ENCODE measurements at regions not wholly inside any gene's neighbourhood (a gene's known extent, or its start where the extent isn't known, plus 50 kb on each side); places are given as distances from the start of the nearest gene placed in this dataset.
"Not testable (repeated sequence)": the region's sequence is repeated elsewhere in the genome, so short reads cannot be mapped to it uniquely, and the experiment has no call there.

- DNase-seq (ENCODE audit: low spot score) = no peak
Observed at GRCh38 chr17:63258785-63259184, 187.3 kb downstream of the CYB561 start.

GRCh38 chr17:63262751-63263476 lies 183.2 kb downstream of the CYB561 start:
- DNase-seq (ENCODE audit: low spot score) = no peak

- no peak for DNase-seq (ENCODE audit: low spot score)
Observed at GRCh38 chr17:63265526-63265925, 180.6 kb downstream of the CYB561 start.

GRCh38 chr17:63267846-63268245 lies 178.3 kb downstream of the CYB561 start:
- no peak for DNase-seq (ENCODE audit: low spot score)

GRCh38 chr17:63268827-63269226 lies 177.3 kb downstream of the CYB561 start:
- no peak for DNase-seq (ENCODE audit: low spot score)

- no peak for DNase-seq (ENCODE audit: low spot score)
Observed at GRCh38 chr17:63270610-63271009, 175.5 kb downstream of the CYB561 start.

GRCh38 chr17:63274146-63274545 lies 172.0 kb downstream of the CYB561 start:
- DNase-seq (ENCODE audit: low spot score) = peak; percentile 29

- peak; percentile 89 for DNase-seq (ENCODE audit: low spot score)
Observed at GRCh38 chr17:63275318-63275970, 170.7 kb downstream of the CYB561 start.

GRCh38 chr17:63275971-63276745 lies 169.9 kb downstream of the CYB561 start:
- DNase-seq (ENCODE audit: low spot score) = no peak

GRCh38 chr17:63276821-63277220 lies 169.3 kb downstream of the CYB561 start:
- no peak for DNase-seq (ENCODE audit: low spot score)

- no peak for DNase-seq (ENCODE audit: low spot score)
Observed at GRCh38 chr17:63277629-63278028, 168.5 kb downstream of the CYB561 start.

- no peak for DNase-seq (ENCODE audit: low spot score)
Observed at GRCh38 chr17:63278728-63279442, 167.2 kb downstream of the CYB561 start.

- DNase-seq (ENCODE audit: low spot score) = peak; percentile 22
Observed at GRCh38 chr17:63279498-63280230, 166.4 kb downstream of the CYB561 start.

GRCh38 chr17:63282455-63282854 lies 163.7 kb downstream of the CYB561 start:
- DNase-seq (ENCODE audit: low spot score) = no peak

- no peak for DNase-seq (ENCODE audit: low spot score)
Observed at GRCh38 chr17:63285551-63285950, 160.6 kb downstream of the CYB561 start.

- no peak for DNase-seq (ENCODE audit: low spot score)
Observed at GRCh38 chr17:63286254-63286653, 159.9 kb downstream of the CYB561 start.

GRCh38 chr17:63287006-63287405 lies 159.1 kb downstream of the CYB561 start:
- not testable (repeated sequence) for DNase-seq (ENCODE audit: low spot score)

GRCh38 chr17:63289931-63290330 lies 156.2 kb downstream of the CYB561 start:
- DNase-seq (ENCODE audit: low spot score) = no peak

GRCh38 chr17:63290351-63290750 lies 155.8 kb downstream of the CYB561 start:
- no peak for DNase-seq (ENCODE audit: low spot score)

- DNase-seq (ENCODE audit: low spot score) = no peak
Observed at GRCh38 chr17:63290784-63291183, 155.3 kb downstream of the CYB561 start.

- no peak for DNase-seq (ENCODE audit: low spot score)
Observed at GRCh38 chr17:63291258-63291657, 154.8 kb downstream of the CYB561 start.

- DNase-seq (ENCODE audit: low spot score) = no peak
Observed at GRCh38 chr17:63292421-63292820, 153.7 kb downstream of the CYB561 start.

All from AG08395 (cell line).